GM12872 (cell line): ENCODE measurements at regions not wholly inside any gene's neighbourhood (a gene's known extent, or its start where the extent isn't known, plus 50 kb on each side); places are given as distances from the start of the nearest gene placed in this dataset.

Experiments used
- CTCF ChIP-seq: IDR thresholded peaks from 3 replicates; pipeline ENCODE4 v1.5.1; 2011; ENCODE audit warnings: low read depth, mild to moderate bottlenecking, low read length, moderate library complexity; ENCODE audit not compliant: insufficient read depth

GRCh38 chr19:5222178-5222577 is 118.4 kb downstream of the PTPRS start:
- no peak for TF ChIP-seq CTCF

GRCh38 chr19:5220866-5221265 is 119.7 kb downstream of the PTPRS start:
- TF ChIP-seq CTCF, result no peak

- TF ChIP-seq CTCF, result no peak
Measured at GRCh38 chr19:5220361-5220760, 120.3 kb downstream of the PTPRS start.

- no peak for TF ChIP-seq CTCF
Measured at GRCh38 chr19:5219551-5220304, 120.9 kb downstream of the PTPRS start.

- TF ChIP-seq CTCF, result no peak
Measured at GRCh38 chr19:5218963-5219530, 121.6 kb downstream of the PTPRS start.

GRCh38 chr19:5218255-5218855 is 122.3 kb downstream of the PTPRS start:
- TF ChIP-seq CTCF, result no peak

- TF ChIP-seq CTCF, result no peak
Measured at GRCh38 chr19:5217171-5217570, 123.4 kb downstream of the PTPRS start.
